NOMO-1 (cell line): ENCODE measurements at regions not wholly inside any gene's neighbourhood (a gene's known extent, or its start where the extent isn't known, plus 50 kb on each side); places are given as distances from the start of the nearest gene placed in this dataset.
"Not testable (repeated sequence)": the region's sequence is repeated elsewhere in the genome, so short reads cannot be mapped to it uniquely, and the experiment has no call there.

Source experiments
- DNase-seq, 2 experiments: peaks; one replicate each; lab custom pipeline; 2025; ENCODE audit not compliant: unreplicated experiment in 2 of 2; lab: John Stamatoyannopoulos, UW

DNA sequence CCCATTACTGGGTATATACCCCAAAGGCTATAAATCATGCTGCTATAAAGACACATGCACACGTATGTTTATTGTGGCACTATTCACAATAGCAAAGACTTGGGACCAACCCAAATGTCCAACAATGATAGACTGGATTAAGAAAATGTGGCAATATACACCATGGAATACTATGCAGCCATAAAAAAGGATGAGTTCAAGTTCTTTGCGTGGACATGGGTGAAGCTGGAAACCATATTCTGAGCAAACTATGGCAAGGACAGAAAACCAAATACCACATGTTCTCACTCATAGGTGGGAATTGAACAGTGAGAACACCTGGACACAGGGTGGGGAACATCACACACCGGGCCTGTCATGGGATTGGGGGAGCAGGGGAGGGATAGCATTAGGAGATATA, 54.4 kb upstream of the MUCL1 start:
- DNase-seq, result not testable (repeated sequence)

DNA sequence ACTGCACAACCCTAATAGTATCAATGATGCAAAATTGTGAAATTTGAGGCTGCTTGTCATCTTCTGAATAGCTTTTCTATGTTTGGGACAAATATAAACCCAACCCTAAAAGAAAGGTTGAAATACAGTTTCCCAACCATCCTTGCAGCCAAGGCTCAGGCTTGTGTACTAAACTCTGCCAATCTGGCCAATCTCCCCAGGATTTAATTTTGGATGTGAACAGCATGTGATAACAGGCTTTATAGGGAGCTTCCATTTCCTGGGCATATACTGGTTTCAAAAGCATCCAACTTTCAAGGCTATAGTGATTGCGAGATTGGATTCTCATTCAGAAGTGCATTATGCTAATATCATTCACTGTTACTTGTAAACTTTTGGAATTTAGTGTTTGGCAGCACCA, 55.7 kb upstream of the MUCL1 start:
- DNase-seq, result no peak

DNA sequence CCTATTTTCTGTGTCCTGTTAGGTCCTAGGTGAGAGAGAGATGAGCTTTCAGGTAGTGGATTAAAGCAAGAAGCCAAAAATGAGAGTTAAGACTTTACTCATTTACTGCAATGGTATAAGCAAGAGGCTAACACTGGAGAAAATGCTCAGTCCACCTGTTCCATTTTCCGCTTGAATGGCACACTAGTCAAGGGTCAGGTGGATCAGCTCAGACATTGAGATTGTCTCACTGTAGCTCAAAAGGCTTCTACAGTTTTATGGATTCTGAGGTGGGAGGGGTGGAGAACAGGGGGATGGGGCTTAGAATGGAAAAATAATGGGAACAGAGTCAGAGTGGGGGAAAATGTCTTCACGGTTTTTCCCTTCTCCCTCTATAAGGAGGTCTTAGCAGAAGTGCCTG, 57.3 kb upstream of the MUCL1 start:
- DNase-seq, result no peak

DNA sequence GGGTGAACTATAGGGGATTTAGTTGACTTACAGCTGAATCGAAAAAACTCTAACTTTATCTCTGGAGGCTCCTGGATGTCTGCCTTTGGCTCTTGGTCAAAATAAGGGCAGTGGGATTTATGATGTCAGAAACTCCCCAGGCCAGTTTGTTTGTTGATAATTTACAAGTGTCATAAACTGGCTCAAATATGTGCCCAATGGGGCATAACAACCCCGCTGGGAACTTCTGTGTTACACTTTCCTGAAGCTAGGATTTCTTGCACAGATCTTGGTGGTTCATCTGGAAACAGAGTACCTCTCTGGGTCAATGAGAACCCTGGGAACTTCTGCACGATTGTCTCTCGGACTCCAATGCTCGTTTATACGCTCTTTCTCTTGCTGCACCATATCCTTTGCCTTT, 58.7 kb upstream of the MUCL1 start:
- DNase-seq, result no peak

DNA sequence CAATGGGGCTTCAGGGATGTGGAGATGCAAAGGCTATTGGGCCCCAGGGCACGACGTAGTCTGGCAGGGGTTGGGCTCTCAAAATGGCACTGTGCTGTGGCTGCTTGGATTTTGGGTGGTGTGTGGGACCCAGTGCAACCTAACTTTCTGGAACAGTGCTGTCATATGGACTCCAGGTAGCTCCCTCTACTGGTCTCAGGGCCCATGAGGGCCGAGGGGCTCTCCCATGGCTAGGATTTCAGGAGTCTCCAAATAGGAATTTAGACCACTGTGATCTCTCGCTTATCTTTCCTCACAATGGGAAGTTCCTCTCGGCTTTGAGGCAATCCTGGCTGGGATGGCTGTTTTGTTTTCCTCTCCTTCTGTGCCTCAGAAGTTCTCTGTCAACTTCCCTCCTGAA, 68.2 kb upstream of the MUCL1 start:
- DNase-seq, result no peak

DNA sequence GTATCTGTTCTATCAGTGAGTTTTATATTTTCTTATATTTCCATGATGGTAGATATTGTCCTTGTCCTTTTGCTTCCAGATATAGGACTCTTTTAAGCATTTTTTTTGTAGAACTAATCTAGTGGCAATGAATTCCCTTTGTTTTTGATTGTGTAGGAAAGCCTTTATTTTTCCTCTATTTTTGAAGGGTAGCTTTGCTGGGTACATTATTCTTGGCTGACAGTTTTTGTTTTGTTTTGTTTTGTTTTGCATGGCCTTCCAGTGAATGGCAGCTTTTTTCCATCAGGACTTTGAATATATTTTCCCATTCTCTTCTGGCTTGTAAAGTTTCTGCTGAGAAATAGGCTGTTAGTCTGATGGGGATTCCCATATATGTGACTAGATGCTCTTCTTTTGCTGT, 70.2 kb upstream of the MUCL1 start:
- DNase-seq, result no peak

DNA sequence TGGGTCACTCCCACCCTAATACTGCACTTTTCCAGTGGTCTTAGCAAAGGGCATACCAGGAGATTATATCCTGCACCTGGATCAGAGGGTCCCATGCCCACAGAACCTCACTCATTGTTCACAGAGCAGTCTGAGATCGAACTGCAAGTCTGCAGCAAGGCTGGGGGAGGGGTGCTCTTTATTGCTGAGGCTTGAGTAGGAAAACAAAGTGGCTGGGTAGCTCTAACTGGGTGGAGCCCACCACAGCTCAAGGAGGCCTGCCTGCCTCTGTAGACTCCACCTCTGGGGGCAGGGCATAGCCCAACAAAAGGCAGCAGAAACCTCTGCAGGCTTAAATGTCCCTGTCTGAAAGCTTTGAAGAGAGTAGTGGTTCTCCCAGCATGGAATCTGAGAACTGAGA, 77.3 kb upstream of the MUCL1 start:
- not testable (repeated sequence) for DNase-seq

DNA sequence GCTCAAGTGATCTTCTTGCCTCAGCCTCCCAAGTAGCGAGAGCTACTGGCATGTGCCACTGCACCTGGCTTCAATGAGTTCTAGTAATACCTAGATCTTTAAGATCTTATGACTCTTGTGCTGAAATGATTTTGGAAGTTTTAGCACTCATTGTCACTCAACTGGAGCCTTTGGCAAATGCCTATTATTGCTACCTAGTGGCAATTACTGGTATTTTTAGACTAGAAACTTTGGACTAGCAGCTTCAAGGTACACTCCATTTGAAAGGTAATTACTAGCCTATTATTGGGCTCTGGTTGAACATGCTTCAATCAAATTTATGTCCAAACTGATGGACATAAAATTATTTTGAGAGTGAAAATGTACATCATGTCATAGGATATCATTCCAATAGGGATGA, 80.7 kb upstream of the MUCL1 start:
- no peak for DNase-seq

DNA sequence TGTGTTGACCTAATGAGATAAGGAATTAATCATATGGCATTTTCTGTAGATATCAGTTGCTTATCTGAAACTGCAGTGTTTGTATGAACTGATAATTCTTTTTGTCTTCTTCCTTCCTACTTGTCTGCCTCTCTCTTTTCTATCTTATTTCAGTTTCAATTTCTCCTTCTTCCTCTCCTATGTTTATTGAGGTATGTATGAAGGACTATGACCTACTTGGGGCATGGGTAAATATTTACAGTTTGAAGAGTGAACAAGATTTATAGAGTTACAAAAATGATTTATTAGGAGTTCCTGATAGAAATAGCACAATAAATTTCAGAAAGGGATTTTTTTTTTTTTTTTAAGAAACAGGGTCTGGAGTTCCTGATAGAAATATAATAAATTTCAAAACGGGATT, 88.7 kb upstream of the MUCL1 start:
- no peak for DNase-seq

DNA sequence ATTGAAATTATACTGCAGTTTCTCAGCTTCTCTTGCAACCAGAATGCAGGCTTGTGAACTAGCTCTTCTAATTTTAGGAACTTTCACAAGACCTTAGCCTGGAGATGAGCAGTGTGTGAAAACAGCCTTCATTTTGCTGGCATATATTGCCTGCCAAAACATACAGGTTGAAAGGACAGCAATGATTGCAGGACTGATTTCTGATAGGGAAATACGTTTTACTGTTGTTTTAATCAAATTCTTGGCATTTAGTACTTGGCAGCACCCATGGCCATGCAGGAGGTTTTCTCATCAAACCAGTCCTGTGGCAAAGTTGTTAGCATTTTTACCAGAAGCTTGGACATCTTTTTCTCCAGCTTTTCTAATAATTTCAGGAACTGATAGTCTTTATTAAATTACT, 91.9 kb upstream of the MUCL1 start:
- peak; percentile 16 to 44 for DNase-seq

DNA sequence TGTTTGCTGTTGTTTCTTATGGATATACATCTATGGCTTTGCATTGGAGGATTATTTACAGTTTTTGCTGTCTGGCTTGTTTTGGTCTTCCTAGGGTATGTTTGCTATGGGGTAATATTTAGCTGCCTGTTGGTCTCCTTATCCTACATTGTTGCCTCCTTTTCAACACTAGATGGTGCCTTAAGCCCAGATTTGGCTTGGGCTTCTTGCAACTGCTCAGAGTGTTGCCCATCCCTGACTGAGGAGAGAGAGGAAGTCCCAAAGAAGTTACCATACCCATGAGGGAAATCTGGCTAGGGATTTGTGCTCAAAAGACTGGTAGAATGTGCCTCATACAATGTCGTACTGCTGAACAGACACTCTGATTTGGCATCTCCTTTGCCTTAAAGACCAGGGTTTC, 94.6 kb upstream of the MUCL1 start:
- DNase-seq, result peak; percentile 39 to 55

DNA sequence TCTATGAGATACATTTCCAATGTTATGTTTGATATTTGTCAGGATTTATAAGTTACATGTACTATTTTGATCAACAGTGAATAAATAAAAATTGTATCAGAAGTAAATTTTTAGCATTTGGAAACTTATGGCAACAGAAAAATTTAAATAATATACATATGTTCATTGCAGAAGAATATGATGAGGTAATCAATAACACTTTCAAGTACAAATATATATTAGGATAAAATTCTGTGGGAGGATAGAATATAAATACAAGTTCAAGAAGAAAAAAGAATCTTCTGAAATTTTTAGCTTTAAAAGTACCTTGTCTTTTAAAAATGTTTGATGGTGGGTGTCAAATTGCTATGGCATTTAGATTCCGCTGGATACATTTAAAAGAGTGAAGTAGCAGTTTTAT, 102.8 kb upstream of the MUCL1 start:
- no peak for DNase-seq

DNA sequence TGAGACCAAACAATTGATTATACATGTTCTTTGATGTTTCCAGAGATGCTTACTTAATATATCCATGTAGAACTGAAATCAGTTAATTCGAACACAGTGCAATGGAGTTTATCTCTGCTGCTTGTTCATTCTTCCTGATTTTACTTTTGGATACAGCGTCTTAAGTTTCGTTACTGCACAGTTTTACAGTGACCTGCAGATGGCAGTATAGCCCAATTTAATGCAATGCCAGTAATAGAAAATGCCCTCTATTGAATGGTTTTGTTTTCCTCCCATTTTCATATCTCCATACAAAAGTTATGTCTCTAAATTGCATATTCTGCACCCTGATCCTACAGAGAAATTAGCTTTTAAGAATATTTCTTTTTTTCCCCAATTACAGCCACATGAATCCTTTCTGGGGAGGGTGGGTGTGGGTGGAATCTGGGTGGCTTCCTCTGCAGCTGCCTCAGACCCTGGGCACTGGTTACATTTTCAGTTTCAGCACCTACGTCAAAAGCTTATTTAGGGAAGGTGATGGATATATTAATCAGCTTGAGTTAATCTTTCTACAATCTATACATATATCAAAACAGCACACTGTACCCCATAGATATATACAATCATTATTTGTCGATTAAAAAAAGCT, 101.1 kb upstream of the DCD start:
- DNase-seq, result peak; percentile 10 to 76

DNA sequence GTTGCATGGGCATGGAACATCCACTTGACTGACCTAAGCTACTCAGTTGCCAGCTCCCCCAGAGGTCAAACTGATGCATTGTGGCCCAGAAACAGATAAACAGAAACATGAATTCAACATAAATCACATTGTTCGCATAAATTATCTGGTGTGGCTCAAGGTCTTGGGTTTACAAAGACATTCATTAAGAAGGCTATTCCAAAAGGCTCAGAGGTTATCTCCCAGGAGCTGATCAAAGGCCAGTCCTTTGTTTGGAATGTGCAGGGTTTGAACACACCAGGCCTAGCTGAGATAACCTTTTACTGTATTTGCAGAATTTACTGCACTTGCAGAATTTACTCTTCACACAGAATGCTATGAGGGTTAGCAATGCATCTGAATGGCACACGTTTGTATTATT, 96.4 kb upstream of the DCD start:
- DNase-seq, result no peak

DNA sequence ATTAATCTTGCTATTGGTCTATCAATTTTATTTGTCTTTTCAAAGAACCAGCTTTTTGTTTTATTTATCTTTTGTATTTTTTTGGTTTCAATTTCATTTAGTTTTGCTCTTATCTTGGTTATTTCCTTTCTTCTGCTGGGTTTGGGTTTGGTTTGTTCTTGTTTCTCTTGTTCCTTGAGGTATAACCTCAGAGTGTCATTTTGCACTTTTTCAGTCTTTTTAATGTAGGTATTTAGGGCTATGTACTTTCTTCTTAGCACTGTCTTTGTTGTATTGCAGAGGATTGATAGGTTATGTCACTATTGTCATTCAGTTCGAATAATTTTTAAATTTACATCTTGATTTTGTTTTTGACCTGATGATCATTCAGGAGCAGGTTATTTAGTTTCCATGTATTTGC, 92.7 kb upstream of the DCD start:
- no peak for DNase-seq

DNA sequence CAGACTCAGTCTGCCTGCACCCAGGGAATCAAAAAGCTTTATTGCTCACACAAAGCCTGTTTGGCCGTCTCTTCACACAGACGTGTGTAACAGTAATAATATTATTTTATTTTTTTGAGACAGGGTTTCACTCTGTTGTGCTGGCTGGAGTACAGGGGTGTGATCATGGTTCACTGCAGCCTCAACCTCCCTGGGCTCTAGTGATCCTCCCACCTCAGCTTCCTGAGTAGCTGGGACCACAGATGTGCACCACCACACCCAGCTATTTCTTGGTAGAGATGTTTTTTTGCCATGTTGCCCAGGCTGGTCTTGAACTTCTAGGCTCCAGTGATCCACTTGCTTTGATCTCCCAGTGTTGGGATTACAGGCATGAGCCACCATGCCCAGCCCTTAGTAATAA, 88.4 kb upstream of the DCD start:
- DNase-seq, result no peak

DNA sequence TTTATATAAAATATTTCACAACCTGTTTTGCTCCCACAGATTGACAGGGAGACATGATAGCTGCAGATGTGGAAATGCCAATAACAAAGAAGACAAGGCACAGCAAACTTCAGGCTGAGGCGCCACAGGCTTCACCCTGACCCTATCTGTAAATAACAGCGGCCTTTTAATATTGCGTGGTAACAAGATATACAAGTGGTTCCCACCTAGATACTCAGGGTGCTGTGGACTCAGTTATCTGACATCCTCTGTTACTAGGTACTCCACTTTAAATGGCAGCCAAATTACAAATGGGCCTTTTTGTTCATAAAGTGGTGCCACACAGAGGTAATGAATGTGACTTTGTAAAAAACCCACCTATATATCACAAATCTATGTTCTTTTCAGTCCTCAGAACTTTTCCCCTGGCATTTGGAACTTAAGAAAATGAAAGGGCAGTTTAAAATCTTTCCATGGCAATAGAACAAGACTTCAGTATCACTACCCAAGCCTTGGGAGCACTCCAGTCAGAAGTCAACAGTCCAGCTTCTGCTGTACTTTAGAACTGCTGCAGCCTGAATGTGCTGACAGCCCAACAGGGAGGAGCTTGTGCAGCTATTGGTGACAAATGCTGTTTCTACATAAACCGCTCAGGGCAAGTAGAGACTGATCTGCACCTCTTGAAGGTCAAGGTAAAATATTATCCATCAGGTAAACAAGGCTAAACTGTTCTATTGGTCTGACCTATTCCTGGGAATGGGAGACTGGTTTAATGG, 86.2 kb upstream of the DCD start:
- DNase-seq, result no peak

DNA sequence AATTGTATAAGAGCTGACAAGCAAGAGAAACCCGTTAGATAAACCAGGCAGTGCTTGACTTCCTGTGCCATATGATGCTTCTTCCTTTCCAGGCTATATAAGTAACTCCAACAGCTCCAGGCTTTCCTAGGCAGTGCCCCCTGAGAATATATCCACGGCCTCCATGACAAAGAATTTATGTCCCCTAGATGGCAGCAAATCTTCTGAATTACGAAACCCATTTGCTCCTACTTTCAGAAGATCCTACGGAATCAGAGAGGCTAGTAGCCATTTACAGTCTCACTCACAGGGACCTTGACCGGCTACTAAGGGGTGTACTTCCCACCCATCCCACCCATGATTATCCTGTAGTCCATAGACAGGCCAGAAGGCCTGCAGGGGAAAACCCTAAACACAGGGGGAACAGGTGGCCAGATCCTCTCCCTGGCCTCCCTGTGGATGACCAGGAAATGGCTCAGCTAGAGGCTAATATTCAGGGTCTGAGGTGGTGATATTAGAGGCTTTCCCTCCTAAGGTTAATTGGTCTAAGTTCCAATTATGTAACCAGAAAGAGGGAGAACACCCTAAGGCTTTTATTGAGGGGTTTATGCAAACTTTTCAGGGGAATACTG, 77.2 kb upstream of the DCD start:
- no peak for DNase-seq

DNA sequence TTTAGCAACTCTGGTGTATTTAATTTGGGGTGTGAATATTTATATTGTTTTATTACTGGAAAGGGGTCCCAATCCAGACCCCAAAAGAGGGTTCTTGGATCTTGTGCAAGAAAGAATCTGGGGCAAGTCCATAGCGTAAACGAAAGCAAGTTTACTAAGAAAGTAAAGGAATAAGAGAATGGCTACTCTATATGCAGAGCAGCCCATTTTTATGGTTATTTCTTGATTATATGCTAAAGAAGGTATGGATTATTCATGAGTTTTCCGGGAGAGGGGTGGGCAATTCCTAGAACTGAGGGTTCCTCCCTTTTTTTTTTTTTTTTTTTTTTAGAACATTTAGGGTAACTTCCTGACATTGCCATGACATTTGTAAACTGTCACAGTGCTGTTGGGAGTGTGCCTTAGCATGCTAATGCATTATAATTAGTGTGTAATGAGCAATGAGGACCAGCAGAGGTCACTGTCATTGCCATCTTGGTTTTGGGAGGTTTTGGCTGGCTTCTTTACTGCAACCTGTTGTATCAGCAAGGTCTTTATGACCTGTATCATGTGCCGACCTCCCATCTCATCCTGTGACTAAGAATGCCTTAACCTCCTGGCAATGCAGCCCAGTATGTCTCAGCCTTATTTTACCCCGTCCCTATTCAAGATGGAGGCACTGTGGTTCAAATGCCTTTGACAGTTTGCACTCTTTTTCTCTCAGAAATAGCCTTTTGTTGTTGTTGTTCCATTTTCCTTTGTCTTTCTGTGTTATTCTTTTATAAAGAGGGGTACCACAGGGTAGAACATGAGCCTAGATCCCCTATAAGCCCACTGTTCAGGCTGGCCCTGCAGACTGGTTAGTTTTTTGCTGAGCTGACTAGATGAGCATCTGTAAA, 75.5 kb upstream of the DCD start:
- peak in 1 of 2 experiments; percentile 19 for DNase-seq

DNA sequence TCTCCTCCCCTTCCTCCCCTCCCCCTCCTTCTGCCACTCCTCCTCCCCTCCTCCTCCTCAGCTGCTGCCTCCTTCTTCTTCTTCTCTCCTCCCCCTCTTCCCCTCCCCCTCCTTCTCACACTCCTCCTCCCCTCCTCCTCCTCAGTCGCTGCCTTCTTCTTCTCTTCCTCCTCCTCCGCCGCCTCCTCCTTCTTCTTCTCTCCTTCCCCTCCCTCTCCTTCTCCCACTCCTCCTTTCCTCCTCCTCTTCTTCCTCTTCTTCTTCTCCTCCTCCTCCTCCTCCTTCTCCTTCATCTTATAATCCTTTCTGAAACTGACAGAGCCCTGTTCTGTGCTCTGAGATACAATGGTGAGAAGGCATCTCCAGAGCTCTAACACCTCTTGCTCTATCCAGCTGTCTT, 73.1 kb upstream of the DCD start:
- DNase-seq, result no peak

DNA sequence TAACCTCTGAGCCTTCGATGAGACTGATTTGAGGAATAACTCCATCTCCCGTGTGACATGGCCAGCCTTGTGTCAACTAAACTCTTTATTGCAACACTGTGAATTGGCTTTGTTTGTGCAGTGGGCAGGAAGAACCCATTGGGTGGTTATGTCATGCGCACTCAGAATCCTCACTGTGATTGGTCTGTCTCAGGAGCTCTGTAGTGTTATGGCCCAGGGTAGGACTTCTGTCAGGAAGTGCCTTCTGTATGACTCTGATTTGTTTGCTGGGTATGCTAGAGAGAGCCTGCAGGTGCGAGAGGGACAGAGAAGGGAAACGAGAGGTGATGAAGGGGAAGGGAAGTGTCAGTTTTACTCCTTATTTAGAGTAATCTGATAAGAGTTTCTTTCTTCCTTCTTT, 71.5 kb upstream of the DCD start:
- DNase-seq, result no peak
